Progenitor cell of endocrine pancreas (in vitro differentiated cells): ENCODE measurements at regions not wholly inside any gene's neighbourhood (a gene's known extent, or its start where the extent isn't known, plus 50 kb on each side); places are given as distances from the start of the nearest gene placed in this dataset.

Experiments
- DNase-seq: peaks from one replicate; pipeline ENCODE4 v3.0.0; 2021; ENCODE audit warnings: low spot score; ENCODE audit not compliant: unreplicated experiment
- H3K27ac Mint-ChIP-seq: 2 replicates; pipeline ENCODE4 v1.8.0; 2021; ENCODE audit warnings: mild to moderate bottlenecking, moderate library complexity, mixed read lengths
- H3K27me3 Mint-ChIP-seq: 2 replicates; pipeline ENCODE4 v1.8.0; 2021; ENCODE audit warnings: mixed read lengths
- H3K36me3 Mint-ChIP-seq: 2 replicates; pipeline ENCODE4 v1.8.0; 2022; ENCODE audit warnings: mixed read lengths; ENCODE audit not compliant: insufficient read depth
- H3K4me1 Mint-ChIP-seq: 2 replicates; pipeline ENCODE4 v1.8.0; 2021; ENCODE audit warnings: low read depth, mixed read lengths
- H3K4me3 Mint-ChIP-seq: 2 replicates; pipeline ENCODE4 v1.8.0; 2021; ENCODE audit warnings: low read depth, mild to moderate bottlenecking, moderate library complexity, mixed read lengths
- H3K9me3 Mint-ChIP-seq: 2 replicates; pipeline ENCODE4 v1.8.0; 2021; ENCODE audit warnings: low read depth, mixed read lengths
- TF ChIP-seq, protein P1 (sequence below): fragments of 200-600 bp; sonication (generic); IDR thresholded peaks from one replicate; pipeline ENCODE4 v1.5.0; 2021; ENCODE audit warnings: antibody characterized with exemption, mild to moderate bottlenecking; ENCODE audit not compliant: unreplicated experiment

DNA sequence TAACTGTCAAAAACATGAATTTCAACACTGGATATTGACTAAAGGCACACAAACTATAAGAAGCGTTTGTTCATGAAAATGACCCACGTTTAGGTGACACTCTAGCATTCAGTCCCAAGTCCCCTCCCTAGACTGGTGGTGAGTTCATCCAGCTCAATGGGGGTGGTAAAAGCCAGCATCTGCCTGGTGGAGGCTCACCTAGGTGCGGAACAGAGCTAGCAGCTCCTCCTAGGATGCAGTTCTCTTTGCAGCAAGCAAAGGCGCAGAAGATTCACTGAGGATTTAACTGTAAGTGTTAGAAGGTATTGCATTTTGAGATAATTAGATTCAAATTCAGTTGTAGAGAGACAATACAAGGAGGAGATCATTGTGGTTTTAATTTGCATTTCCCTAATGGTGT is 87.6 kb downstream of the VSTM2A start:
- no peaks in the 10 kb centered on the region for H3K27me3 Mint-ChIP-seq
- no peak for DNase-seq
- TF ChIP-seq, protein P1, sequence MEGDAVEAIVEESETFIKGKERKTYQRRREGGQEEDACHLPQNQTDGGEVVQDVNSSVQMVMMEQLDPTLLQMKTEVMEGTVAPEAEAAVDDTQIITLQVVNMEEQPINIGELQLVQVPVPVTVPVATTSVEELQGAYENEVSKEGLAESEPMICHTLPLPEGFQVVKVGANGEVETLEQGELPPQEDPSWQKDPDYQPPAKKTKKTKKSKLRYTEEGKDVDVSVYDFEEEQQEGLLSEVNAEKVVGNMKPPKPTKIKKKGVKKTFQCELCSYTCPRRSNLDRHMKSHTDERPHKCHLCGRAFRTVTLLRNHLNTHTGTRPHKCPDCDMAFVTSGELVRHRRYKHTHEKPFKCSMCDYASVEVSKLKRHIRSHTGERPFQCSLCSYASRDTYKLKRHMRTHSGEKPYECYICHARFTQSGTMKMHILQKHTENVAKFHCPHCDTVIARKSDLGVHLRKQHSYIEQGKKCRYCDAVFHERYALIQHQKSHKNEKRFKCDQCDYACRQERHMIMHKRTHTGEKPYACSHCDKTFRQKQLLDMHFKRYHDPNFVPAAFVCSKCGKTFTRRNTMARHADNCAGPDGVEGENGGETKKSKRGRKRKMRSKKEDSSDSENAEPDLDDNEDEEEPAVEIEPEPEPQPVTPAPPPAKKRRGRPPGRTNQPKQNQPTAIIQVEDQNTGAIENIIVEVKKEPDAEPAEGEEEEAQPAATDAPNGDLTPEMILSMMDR = no peak
- H3K4me1 Mint-ChIP-seq = no peaks in the 10 kb centered on the region
- no peaks in the 10 kb centered on the region for H3K36me3 Mint-ChIP-seq
- no peak overlapping the region for H3K4me3 Mint-ChIP-seq
- H3K9me3 Mint-ChIP-seq = peaks cover 7% of the 10 kb centered on the region
- H3K27ac Mint-ChIP-seq = no peak overlapping the region

DNA sequence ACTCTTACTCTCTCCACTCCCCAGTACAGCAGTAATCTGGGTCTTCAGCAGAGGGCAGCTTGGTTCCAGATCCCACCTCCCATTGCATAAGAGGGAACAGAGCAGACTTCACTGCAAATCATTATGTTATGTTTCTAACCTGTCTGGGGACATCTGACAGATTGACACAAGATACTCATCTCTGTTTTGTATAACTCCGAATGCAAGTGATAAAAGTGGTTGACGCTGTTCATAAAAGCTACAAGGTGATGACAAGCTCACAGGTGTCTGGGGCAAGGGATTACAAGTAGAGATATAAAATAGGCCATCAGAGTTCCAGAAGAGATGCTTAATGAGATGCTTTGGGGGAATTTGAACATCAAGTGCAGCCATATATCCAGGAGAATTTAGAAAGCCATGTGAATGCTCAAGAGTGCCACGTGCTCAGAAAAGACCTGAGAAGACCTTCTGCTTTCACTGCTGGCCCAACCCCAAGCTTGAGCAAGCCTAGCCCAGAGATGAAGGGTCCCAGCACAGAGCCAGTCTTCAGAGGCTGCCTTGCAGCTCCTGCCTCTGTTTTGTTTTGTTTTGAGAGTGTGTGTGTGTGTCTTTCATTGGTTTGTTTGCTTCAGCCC is 80.6 kb downstream of the VSTM2A start:
- no peak overlapping the region for H3K27ac Mint-ChIP-seq
- no peaks in the 10 kb centered on the region for H3K9me3 Mint-ChIP-seq
- no peaks in the 10 kb centered on the region for H3K4me1 Mint-ChIP-seq
- H3K27me3 Mint-ChIP-seq = no peaks in the 10 kb centered on the region
- TF ChIP-seq, protein P1 = no peak
- DNase-seq = no peak
- no peak overlapping the region for H3K4me3 Mint-ChIP-seq
- H3K36me3 Mint-ChIP-seq = no peaks in the 10 kb centered on the region
